ENCODE measurements at regions not wholly inside any gene's neighbourhood (a gene's known extent, or its start where the extent isn't known, plus 50 kb on each side); places are given as distances from the start of the nearest gene placed in this dataset.
A peak's percentile ranks its signal among the peaks of the same experiment; 100 is the strongest.
"Not testable (repeated sequence)": the region's sequence is repeated elsewhere in the genome, so short reads cannot be mapped to it uniquely, and the experiment has no call there.

DNA sequence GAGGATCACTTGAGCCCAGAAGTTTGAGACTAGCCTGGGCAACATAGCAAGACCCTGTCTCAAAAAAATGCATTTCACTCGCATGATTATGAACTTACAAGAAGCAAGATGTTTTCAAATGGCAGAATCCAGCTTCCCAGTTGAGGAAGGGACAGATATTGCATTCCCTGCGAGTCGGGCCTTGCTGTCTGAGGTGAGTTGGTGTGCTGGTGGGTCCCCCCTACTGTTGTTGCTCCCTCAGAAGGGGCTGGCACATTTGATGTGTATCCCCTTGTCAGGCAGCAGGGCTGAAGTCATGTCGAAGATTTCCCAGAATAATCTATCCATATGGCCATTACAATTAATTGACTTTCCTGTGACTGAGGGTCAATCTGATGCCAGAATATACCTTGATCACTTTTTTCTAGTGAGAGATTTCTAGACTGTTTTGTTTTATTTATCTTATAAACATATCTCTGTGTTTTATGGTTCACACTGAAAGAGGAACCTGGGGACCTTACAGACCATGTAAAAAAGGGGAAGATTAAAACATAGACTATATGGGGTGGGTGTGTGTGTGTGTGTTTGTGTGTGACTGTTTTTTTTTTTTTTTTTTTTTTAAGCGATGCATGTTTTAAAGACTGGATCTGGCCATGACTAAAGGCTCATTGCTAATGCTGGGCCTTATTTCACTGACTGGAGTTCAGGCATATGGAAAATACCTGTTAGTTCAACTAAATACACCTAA is 112.1 kb upstream of the MRPS22 start:
- no peaks in the 10 kb centered on the region for H3K4me1 ChIP-seq (ENCODE audit: insufficient read depth, poor library complexity, severe bottlenecking)
- no peaks in the 10 kb centered on the region for H3K9me3 ChIP-seq (ENCODE audit: severe bottlenecking)
- H3K27me3 ChIP-seq (ENCODE audit: insufficient read depth, poor library complexity, severe bottlenecking) = no peaks in the 10 kb centered on the region
- H3K27ac ChIP-seq (ENCODE audit: poor library complexity, severe bottlenecking) = no peak overlapping the region
- no peaks in the 10 kb centered on the region for H3K36me3 ChIP-seq (ENCODE audit: low read depth)
- no peak for DNase-seq (ENCODE audit: low spot score)
- TF ChIP-seq, protein P1, sequence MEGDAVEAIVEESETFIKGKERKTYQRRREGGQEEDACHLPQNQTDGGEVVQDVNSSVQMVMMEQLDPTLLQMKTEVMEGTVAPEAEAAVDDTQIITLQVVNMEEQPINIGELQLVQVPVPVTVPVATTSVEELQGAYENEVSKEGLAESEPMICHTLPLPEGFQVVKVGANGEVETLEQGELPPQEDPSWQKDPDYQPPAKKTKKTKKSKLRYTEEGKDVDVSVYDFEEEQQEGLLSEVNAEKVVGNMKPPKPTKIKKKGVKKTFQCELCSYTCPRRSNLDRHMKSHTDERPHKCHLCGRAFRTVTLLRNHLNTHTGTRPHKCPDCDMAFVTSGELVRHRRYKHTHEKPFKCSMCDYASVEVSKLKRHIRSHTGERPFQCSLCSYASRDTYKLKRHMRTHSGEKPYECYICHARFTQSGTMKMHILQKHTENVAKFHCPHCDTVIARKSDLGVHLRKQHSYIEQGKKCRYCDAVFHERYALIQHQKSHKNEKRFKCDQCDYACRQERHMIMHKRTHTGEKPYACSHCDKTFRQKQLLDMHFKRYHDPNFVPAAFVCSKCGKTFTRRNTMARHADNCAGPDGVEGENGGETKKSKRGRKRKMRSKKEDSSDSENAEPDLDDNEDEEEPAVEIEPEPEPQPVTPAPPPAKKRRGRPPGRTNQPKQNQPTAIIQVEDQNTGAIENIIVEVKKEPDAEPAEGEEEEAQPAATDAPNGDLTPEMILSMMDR (IDR thresholded peaks at IDR 0.05; ENCODE audit: poor library complexity, severe bottlenecking) = no peak
- ATAC-seq (ENCODE audit: low read depth) = no peak
- H3K4me3 ChIP-seq (ENCODE audit: severe bottlenecking) = no peak overlapping the region

- ATAC-seq (ENCODE audit: low read depth); H3K4me1 ChIP-seq (ENCODE audit: insufficient read depth, poor library complexity, severe bottlenecking); H3K36me3 ChIP-seq (ENCODE audit: low read depth); H3K27me3 ChIP-seq (ENCODE audit: insufficient read depth, poor library complexity, severe bottlenecking); DNase-seq (ENCODE audit: low spot score); H3K9me3 ChIP-seq (ENCODE audit: severe bottlenecking); H3K27ac ChIP-seq (ENCODE audit: poor library complexity, severe bottlenecking); H3K4me3 ChIP-seq (ENCODE audit: severe bottlenecking): not testable (repeated sequence)
These were observed 111.5 kb upstream of the MRPS22 start for GRCh38 chr3:139232341-139232740.

DNA sequence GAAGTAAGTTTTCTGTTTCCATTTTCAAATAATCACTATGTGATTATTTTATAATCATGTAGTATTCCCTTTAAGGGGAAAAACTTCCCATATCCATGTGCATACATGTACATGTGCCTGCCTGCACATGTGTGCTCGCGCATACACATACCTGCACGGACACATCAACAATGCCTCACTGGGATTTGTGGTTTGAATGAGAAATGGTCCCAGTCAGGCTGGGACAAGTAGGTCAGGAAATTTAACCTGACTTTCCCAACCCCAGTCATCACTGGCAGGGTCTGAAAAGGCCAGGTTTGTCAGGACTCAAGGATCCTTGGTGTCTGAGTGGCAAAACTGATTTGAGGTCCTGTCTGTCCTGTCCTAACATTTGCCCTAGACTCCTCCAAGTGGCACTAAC is 109.3 kb upstream of the MRPS22 start:
- Histone ChIP-seq H3K4me3 (ENCODE audit: severe bottlenecking) (no peak overlapping the region), H3K36me3 (ENCODE audit: low read depth) (no peaks in the 10 kb centered on the region), H3K27me3 (ENCODE audit: insufficient read depth, poor library complexity, severe bottlenecking) (peaks cover 3% of the 10 kb centered on the region), H3K9me3 (ENCODE audit: severe bottlenecking) (no peaks in the 10 kb centered on the region), H3K4me1 (ENCODE audit: insufficient read depth, poor library complexity, severe bottlenecking) (no peaks in the 10 kb centered on the region), H3K27ac (ENCODE audit: poor library complexity, severe bottlenecking) (no peak overlapping the region)
- TF ChIP-seq, protein P1 (IDR thresholded peaks at IDR 0.05; ENCODE audit: poor library complexity, severe bottlenecking) = no peak
- DNase-seq (ENCODE audit: low spot score) (no peak), ATAC-seq (ENCODE audit: low read depth) (0 out of 3 replicates have a peak, but pooled peaks have one; percentile 10)

GRCh38 chr3:139235192-139235591 is 108.6 kb upstream of the MRPS22 start:
- DNase-seq (ENCODE audit: low spot score) = no peak
- H3K4me1 ChIP-seq (ENCODE audit: insufficient read depth, poor library complexity, severe bottlenecking) = no peaks in the 10 kb centered on the region
- H3K36me3 ChIP-seq (ENCODE audit: low read depth) = no peaks in the 10 kb centered on the region
- no peak overlapping the region for H3K27ac ChIP-seq (ENCODE audit: poor library complexity, severe bottlenecking)
- ATAC-seq (ENCODE audit: low read depth) = no peak
- peaks cover 3% of the 10 kb centered on the region for H3K27me3 ChIP-seq (ENCODE audit: insufficient read depth, poor library complexity, severe bottlenecking)
- no peaks in the 10 kb centered on the region for H3K9me3 ChIP-seq (ENCODE audit: severe bottlenecking)
- TF ChIP-seq, protein P1 (IDR thresholded peaks at IDR 0.05; ENCODE audit: poor library complexity, severe bottlenecking) = no peak
- no peak overlapping the region for H3K4me3 ChIP-seq (ENCODE audit: severe bottlenecking)

GRCh38 chr3:139236336-139236735 is 107.5 kb upstream of the MRPS22 start:
- ATAC-seq (ENCODE audit: low read depth) = no peak
- Histone ChIP-seq H3K27me3 (ENCODE audit: insufficient read depth, poor library complexity, severe bottlenecking) (peaks cover 12% of the 10 kb centered on the region), H3K9me3 (ENCODE audit: severe bottlenecking) (no peaks in the 10 kb centered on the region), H3K4me1 (ENCODE audit: insufficient read depth, poor library complexity, severe bottlenecking) (no peaks in the 10 kb centered on the region), H3K4me3 (ENCODE audit: severe bottlenecking) (no peak overlapping the region), H3K27ac (ENCODE audit: poor library complexity, severe bottlenecking) (no peak overlapping the region), H3K36me3 (ENCODE audit: low read depth) (no peaks in the 10 kb centered on the region)
- no peak for DNase-seq (ENCODE audit: low spot score)
- TF ChIP-seq, protein P1 (IDR thresholded peaks at IDR 0.05; ENCODE audit: poor library complexity, severe bottlenecking) = no peak
